Ishikawa (cell line): ENCODE measurements at regions not wholly inside any gene's neighbourhood (a gene's known extent, or its start where the extent isn't known, plus 50 kb on each side); places are given as distances from the start of the nearest gene placed in this dataset.

Experiments used
- CEBPB ChIP-seq: IDR thresholded peaks from 2 replicates; pipeline ENCODE4 v1.6.1; 2012
- CREB1 ChIP-seq: IDR thresholded peaks from 2 replicates; pipeline ENCODE4 v1.6.1; 2012; ENCODE audit warnings: low read depth
- EGR1 ChIP-seq: IDR thresholded peaks from 2 replicates; pipeline ENCODE4 v1.6.1; 2012
- EP300 ChIP-seq: IDR thresholded peaks from 2 replicates; pipeline ENCODE4 v1.6.1; 2012; ENCODE audit warnings: borderline replicate concordance
- FOXM1 ChIP-seq: IDR thresholded peaks from 2 replicates; pipeline ENCODE4 v1.6.1; 2012; ENCODE audit warnings: low read depth, borderline replicate concordance
- MAX ChIP-seq: IDR thresholded peaks from 2 replicates; pipeline ENCODE4 v1.6.1; 2012
- NFIC ChIP-seq: IDR thresholded peaks from 2 replicates; pipeline ENCODE4 v1.6.1; 2012
- RAD21 ChIP-seq: IDR thresholded peaks from 2 replicates; pipeline ENCODE4 v1.6.1; 2012; ENCODE audit warnings: low read depth
- REST ChIP-seq: IDR thresholded peaks from 2 replicates; pipeline ENCODE4 v1.6.1; 2012; ENCODE audit warnings: low read depth, mild to moderate bottlenecking
- TAF1 ChIP-seq: IDR thresholded peaks from 2 replicates; pipeline ENCODE4 v1.6.1; 2012; ENCODE audit warnings: low read depth, mild to moderate bottlenecking
- TCF12 ChIP-seq: IDR thresholded peaks from 2 replicates; pipeline ENCODE4 v1.6.1; 2012; ENCODE audit warnings: low read depth
- TEAD4 ChIP-seq: IDR thresholded peaks from 2 replicates; pipeline ENCODE4 v1.6.1; 2012
- YY1 ChIP-seq: IDR thresholded peaks from 2 replicates; pipeline ENCODE4 v1.6.1; 2012; ENCODE audit warnings: low read depth
- ZBTB7A ChIP-seq: IDR thresholded peaks from 2 replicates; pipeline ENCODE4 v1.6.1; 2012; ENCODE audit warnings: low read depth
- TF ChIP-seq, protein P1 (sequence below): IDR thresholded peaks from 2 replicates; pipeline ENCODE4 v1.6.1; 2012

GRCh38 chrX:14409341-14409740, 120.0 kb upstream of the GLRA2 start:
- TF ChIP-seq TAF1, result no peak
- TF ChIP-seq EGR1, result no peak
- no peak for TF ChIP-seq YY1
- TF ChIP-seq, protein P1, sequence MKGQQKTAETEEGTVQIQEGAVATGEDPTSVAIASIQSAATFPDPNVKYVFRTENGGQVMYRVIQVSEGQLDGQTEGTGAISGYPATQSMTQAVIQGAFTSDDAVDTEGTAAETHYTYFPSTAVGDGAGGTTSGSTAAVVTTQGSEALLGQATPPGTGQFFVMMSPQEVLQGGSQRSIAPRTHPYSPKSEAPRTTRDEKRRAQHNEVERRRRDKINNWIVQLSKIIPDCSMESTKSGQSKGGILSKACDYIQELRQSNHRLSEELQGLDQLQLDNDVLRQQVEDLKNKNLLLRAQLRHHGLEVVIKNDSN, result no peak
- TF ChIP-seq FOXM1, result no peak
- no peak for TF ChIP-seq MAX
- TF ChIP-seq CEBPB, result no peak
- no peak for TF ChIP-seq REST
- no peak for TF ChIP-seq RAD21
- TF ChIP-seq TEAD4, result no peak
- TF ChIP-seq NFIC, result no peak
- TF ChIP-seq EP300, result no peak

DNA sequence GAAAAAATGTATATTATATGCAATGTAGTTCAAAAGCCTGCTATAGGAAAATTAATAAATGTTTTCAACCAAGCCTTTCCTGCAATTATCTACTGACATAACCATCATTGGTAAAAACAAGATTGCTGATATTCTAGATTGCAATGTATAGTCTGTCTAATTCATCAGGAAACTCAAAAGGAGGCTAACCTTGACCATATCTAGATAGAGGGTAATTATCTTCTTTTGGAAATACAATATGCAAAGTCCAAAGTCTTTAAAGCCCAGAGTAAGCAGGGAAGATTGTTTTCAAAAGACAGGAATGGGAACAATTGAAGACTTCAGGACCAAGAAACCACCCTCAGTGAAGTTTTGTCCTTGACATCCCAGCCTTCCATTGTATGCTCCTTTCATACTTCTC, 123.1 kb upstream of the GLRA2 start:
- TF ChIP-seq ZBTB7A, result no peak
- no peak for TF ChIP-seq NFIC
- no peak for TF ChIP-seq YY1
- TF ChIP-seq MAX, result no peak
- no peak for TF ChIP-seq TAF1
- TF ChIP-seq, protein P1, result no peak
- no peak for TF ChIP-seq REST
- no peak for TF ChIP-seq FOXM1
- TF ChIP-seq CREB1, result no peak
- no peak for TF ChIP-seq TEAD4
- TF ChIP-seq TCF12, result no peak
- no peak for TF ChIP-seq EGR1

GRCh38 chrX:14398725-14399124, 130.6 kb upstream of the GLRA2 start:
- TF ChIP-seq TAF1, result no peak
- no peak for TF ChIP-seq TEAD4
- no peak for TF ChIP-seq ZBTB7A

- TF ChIP-seq TAF1, result no peak
- TF ChIP-seq TEAD4, result no peak
- TF ChIP-seq, protein P1, result no peak
- TF ChIP-seq ZBTB7A, result no peak
- TF ChIP-seq EGR1, result no peak
- no peak for TF ChIP-seq EP300
- TF ChIP-seq YY1, result no peak
- TF ChIP-seq CEBPB, result no peak
These were observed 139.7 kb upstream of the GLRA2 start for GRCh38 chrX:14389682-14390081.

DNA sequence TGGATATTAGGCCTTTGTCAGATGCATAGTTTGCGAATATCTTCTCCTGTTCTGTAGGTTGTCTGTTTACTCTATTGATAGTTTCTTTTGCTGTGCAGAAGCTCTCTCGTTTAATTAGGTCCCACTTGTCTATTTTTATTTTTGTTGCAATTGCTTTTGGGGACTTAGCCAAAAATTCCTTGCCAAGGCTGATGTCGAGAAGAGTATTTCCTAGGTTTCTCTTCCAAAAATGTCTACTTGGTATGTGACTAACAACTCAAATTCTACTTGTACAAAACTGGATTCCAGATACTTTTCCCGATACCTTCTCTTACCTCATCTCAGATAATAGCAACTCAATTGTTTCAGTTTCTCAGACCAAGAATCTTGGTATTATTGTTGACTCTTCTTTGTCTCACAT, 142.4 kb upstream of the GLRA2 start:
- no peak for TF ChIP-seq TAF1
- no peak for TF ChIP-seq TCF12
- TF ChIP-seq CEBPB, result no peak
- no peak for TF ChIP-seq YY1
- TF ChIP-seq MAX, result no peak

GRCh38 chrX:14380044-14380443, 149.3 kb upstream of the GLRA2 start:
- TF ChIP-seq EGR1, result no peak
- no peak for TF ChIP-seq CREB1
- no peak for TF ChIP-seq MAX
- TF ChIP-seq YY1, result no peak
- TF ChIP-seq, protein P1, result no peak
- TF ChIP-seq TCF12, result no peak
- TF ChIP-seq EP300, result no peak
- TF ChIP-seq TAF1, result no peak
- no peak for TF ChIP-seq REST
- no peak for TF ChIP-seq TEAD4
- no peak for TF ChIP-seq NFIC
- TF ChIP-seq FOXM1, result no peak
- TF ChIP-seq ZBTB7A, result no peak
- no peak for TF ChIP-seq RAD21
